HG02884 (cell line): ENCODE measurements at regions not wholly inside any gene's neighbourhood (a gene's known extent, or its start where the extent isn't known, plus 50 kb on each side); places are given as distances from the start of the nearest gene placed in this dataset.
A peak's percentile ranks its signal among the peaks of the same experiment; 100 is the strongest.
"Not testable (repeated sequence)": the region's sequence is repeated elsewhere in the genome, so short reads cannot be mapped to it uniquely, and the experiment has no call there.

Experiments used
- ATAC-seq: cut with Tn5 transposase; IDR thresholded peaks from one replicate; pipeline ENCODE4 v1.9.1; 2021; ENCODE audit warnings: mild to moderate bottlenecking, moderate library complexity; ENCODE audit not compliant: unreplicated experiment

DNA sequence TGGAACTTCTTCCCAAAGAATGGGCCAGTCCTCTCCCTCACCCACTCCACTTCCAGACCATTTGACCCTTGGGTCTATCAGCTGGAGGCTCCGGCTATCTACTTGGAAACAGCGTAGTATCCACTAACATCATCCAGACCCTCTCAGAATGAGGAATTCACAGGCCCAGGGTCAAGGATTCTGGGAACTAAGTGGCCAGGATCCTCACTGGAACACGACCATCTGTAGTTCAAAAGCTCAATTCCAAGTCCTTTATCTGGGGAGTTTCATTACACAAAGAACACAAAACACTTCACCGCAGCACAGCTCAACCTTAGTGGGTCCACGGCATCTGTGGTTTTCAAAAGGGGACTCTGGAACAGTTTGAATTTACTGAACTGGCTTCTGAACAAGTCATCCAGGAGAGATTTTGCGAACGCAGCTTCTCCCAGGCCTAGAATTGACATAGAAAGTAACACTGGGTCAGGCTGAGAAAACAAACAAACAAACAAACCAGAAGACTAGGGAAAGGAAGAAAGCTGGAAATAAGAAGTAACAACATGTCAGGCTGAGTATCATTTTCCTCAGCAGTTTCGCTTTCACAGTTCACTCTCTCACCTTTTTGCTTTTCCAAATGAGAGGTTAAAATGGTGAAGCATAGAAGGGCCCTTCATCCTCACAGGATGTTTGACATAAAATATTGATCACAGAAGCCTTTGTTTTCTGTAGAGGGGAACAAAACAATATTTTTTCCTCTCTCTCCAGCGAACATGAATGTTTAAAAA is 57.6 kb upstream of the USP6NL start:
- no peak for ATAC-seq

DNA sequence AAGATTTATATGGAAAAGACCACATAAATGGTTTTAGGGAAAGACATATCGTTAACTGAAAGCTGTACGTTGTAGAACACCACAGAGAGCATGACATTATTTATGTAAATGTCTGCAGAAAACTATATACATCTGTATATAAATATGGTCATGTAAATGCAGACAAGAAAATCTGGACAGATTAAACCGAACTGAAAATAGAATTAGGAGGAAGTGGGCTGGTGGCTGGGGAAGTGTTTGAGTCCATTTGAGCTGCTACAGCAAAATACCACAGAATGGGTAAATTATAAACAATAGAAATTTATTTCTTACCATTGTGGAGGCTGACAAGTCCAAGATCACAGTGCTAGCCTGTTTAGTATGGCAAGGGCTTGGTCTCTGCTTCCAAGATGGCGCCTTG is 56.3 kb upstream of the USP6NL start:
- no peak for ATAC-seq

DNA sequence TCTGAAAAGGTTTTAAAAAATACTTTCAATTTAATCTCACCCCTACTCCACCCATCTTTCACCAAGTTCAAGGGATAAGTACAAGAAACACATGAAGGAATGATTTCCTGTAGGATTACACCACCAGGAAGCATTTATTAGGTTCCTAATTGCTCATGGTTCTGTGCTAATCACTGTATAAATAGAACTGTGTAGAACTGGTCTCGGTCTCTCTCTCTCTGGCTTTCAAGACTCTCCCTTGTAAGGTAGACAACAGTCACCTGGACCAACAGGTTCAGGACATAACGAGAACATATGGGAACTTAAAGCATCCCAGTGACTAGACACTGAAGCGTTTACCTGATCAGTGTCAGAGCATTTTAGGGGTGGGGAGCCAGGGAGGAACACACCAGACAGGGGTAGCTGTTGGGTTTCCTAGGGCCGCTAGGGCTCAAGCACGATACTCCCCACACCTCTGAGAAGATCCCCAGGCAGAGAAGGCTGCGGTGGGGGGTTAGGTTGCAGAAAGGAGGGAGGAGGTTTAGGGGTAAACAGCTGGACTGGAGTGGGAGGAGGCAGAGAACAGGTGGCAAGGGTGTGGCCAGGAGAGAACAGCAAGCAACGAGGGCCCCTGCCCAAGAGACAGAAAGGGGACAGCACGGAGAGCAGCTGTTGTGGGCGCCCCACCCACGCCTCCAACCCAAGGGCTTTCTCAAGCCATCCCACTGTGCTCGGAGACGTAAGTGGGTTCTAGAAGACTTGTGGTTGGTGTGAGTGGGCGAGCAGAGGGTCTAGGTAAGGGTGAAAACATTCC is 52.5 kb upstream of the USP6NL start:
- peak; percentile 78 for ATAC-seq

GRCh38 chr10:11663126-11663515 is 51.7 kb upstream of the USP6NL start:
- not testable (repeated sequence) for ATAC-seq

DNA sequence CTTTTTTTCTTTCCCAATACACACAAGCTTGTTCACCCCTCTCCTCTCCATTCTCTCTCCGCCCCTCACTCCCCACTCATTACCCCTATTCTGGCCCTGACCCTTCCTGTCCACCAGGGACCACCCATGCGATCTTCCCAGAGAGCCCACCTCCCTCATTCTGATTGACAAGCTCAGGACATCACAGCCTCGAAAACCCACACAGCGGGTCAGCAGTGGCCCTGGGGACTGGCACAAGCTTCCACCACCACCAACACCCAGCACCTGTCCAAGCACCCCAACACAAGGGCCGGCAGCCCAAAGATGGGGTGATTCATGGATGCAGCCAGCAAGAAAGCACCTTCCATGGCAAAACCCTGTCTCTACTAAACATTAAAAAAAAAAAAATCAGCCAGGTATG is 50.0 kb upstream of the USP6NL start:
- no peak for ATAC-seq
